Liver (tissue), 8 donors: ENCODE measurements at regions not wholly inside any gene's neighbourhood (a gene's known extent, or its start where the extent isn't known, plus 50 kb on each side); places are given as distances from the start of the nearest gene placed in this dataset.

Experiments used
- DNase-seq: peaks from one replicate; pipeline ENCODE4 v3.0.0-alpha.2; 2017; ENCODE audit warnings: low spot score
- H3K27ac ChIP-seq, 2 donors: one replicate each; pipeline ENCODE4 v1.7.0; 2013; ENCODE audit warnings: inconsistent platforms in 2 of 2, low read length in 2 of 2, control low read depth in 1 of 2, low read depth in 1 of 2, mild to moderate bottlenecking in 1 of 2
- H3K27me3 ChIP-seq, 4 donors: one replicate each; pipeline versions ENCODE4 v1.6.1 to v1.7.0; 2013; ENCODE audit warnings: low read length in 3 of 4, inconsistent platforms in 1 of 4, mild to moderate bottlenecking in 1 of 4, moderate library complexity in 1 of 4; ENCODE audit not compliant: control insufficient read depth in 4 of 4, insufficient read depth in 4 of 4
- H3K36me3 ChIP-seq, 4 donors: one replicate each; pipeline versions ENCODE4 v1.6.1 to v1.7.0; 2013; ENCODE audit warnings: low read length in 3 of 4, mild to moderate bottlenecking in 3 of 4, low read depth in 1 of 4, moderate library complexity in 1 of 4; ENCODE audit not compliant: control insufficient read depth in 4 of 4, insufficient read depth in 3 of 4
- H3K4me1 ChIP-seq, 4 donors: one replicate each; pipeline versions ENCODE4 v1.6.1 to v1.7.0; 2013; ENCODE audit warnings: low read length in 3 of 4, mild to moderate bottlenecking in 3 of 4, moderate library complexity in 1 of 4; ENCODE audit not compliant: control insufficient read depth in 4 of 4, insufficient read depth in 4 of 4
- H3K4me3 ChIP-seq, 3 donors: one replicate each; pipeline versions ENCODE4 v1.6.1 to v1.7.0; 2013; ENCODE audit warnings: low read length in 3 of 3, control low read depth in 1 of 3, low read depth in 1 of 3, mild to moderate bottlenecking in 1 of 3
- H3K9ac ChIP-seq, 2 donors: one replicate each; pipeline ENCODE4 v1.7.0; 2013; ENCODE audit warnings: low read length in 2 of 2, mild to moderate bottlenecking in 2 of 2, moderate library complexity in 2 of 2, control low read depth in 1 of 2, low read depth in 1 of 2
- H3K9me3 ChIP-seq, 4 donors: one replicate each; pipeline versions ENCODE4 v1.6.1 to v1.7.0; 2013; ENCODE audit warnings: low read length in 3 of 4; ENCODE audit not compliant: control insufficient read depth in 4 of 4
- ATF3 ChIP-seq: IDR thresholded peaks from 2 replicates; pipeline ENCODE4 v1.6.1; 2016; ENCODE audit warnings: antibody characterized with exemption
- CTCF ChIP-seq: fragments of 150-350 bp; IDR thresholded peaks from 2 replicates; pipeline ENCODE4 v1.5.1; 2017; ENCODE audit warnings: improper control_type of control experiment, low read depth, low read length; ENCODE audit not compliant: missing input control
- EGR1 ChIP-seq, 2 donors: IDR thresholded peaks; 2 replicates each; pipeline ENCODE4 v1.6.1; 2016 to 2018; ENCODE audit warnings: antibody characterized with exemption in 2 of 2, low read depth in 2 of 2
- HNF4A ChIP-seq, 2 donors: conservative IDR thresholded peaks; 2 replicates each; pipeline ENCODE4 v1.6.1; 2016; ENCODE audit warnings: antibody characterized with exemption in 2 of 2, mild to moderate bottlenecking in 2 of 2
- MAX ChIP-seq: IDR thresholded peaks from 2 replicates; pipeline ENCODE4 v1.6.1; 2016; ENCODE audit warnings: antibody characterized with exemption
- NR2F2 ChIP-seq: IDR thresholded peaks from 2 replicates; pipeline ENCODE4 v1.6.1; 2016; ENCODE audit warnings: antibody characterized with exemption
- RAD21 ChIP-seq, 2 donors: IDR thresholded peaks; 2 replicates each; pipeline ENCODE4 v1.6.1; 2016; ENCODE audit warnings: antibody characterized with exemption in 2 of 2, mild to moderate bottlenecking in 2 of 2
- RXRA ChIP-seq, 2 donors: IDR thresholded peaks; 2 replicates each; pipeline ENCODE4 v1.6.1; 2017 to 2018; ENCODE audit warnings: antibody characterized with exemption in 2 of 2, mild to moderate bottlenecking in 1 of 2
- SP1 ChIP-seq: IDR thresholded peaks from 2 replicates; pipeline ENCODE4 v1.6.1; 2018; ENCODE audit warnings: antibody characterized with exemption, mild to moderate bottlenecking
- WGBS: extraction: QIAGEN DNeasy Blood & Tissue Kit; methylation state at CpG from one replicate; pipeline ENCODE4 v1.1.7; 2013; 5-methylcytosine and 5-hydroxymethylcytosine counted together
- donor health status: healthy.
- donor health status: healthy.
- donor health status: healthy.
- donor health status: healthy.
- donor health status: healthy.

- TF ChIP-seq HNF4A (conservative IDR thresholded peaks at IDR 0.05) (no peak), MAX (no peak), NR2F2 (no peak)
- peaks cover 0 to 1% (median 0%) of the 10 kb centered on the region in 4 donors for H3K9me3 ChIP-seq
- H3K27ac ChIP-seq: no peak overlapping the region
- H3K9ac ChIP-seq: no peak overlapping the region
- 73% methylated on average over 26 of the region's 26 CpGs for WGBS
- H3K4me3 ChIP-seq: no peak overlapping the region
- H3K36me3 ChIP-seq: no peaks in the 10 kb centered on the region
- peaks cover 0 to 2% (median 0%) of the 10 kb centered on the region in 4 donors for H3K27me3 ChIP-seq
- DNase-seq: no peak
- H3K4me1 ChIP-seq: no peaks in the 10 kb centered on the region
Observed at GRCh38 chr13:112325142-112325808, 50.9 kb upstream of the SPACA7 start.

GRCh38 chr13:112325920-112326645 lies 50.1 kb upstream of the SPACA7 start:
- no peak for DNase-seq
- WGBS: 80% methylated on average over 26 of the region's 26 CpGs
- Histone ChIP-seq H3K9ac (no peak overlapping the region), H3K4me3 (no peak overlapping the region), H3K4me1 (peaks cover 2 to 7% (median 4%) of the 10 kb centered on the region in 4 donors), H3K27ac (no peak overlapping the region), H3K9me3 (peaks cover 0 to 1% (median 0%) of the 10 kb centered on the region in 4 donors), H3K27me3 (peaks cover 0 to 2% (median 0%) of the 10 kb centered on the region in 4 donors), H3K36me3 (no peaks in the 10 kb centered on the region)
- no peak for TF ChIP-seq RXRA (IDR thresholded peaks at IDR 0.05)
- TF ChIP-seq EGR1 (IDR thresholded peaks at IDR 0.05; ENCODE audit: low read depth in 2 of 2): no peak
- no peak for TF ChIP-seq MAX
- TF ChIP-seq CTCF: no peak
- no peak for TF ChIP-seq HNF4A (conservative IDR thresholded peaks at IDR 0.05)
- TF ChIP-seq RAD21 (IDR thresholded peaks at IDR 0.05): no peak
- no peak for TF ChIP-seq ATF3
- no peak for TF ChIP-seq SP1
- no peak for TF ChIP-seq NR2F2
